Hematopoietic multipotent progenitor cell (in vitro differentiated cells): ENCODE measurements at regions not wholly inside any gene's neighbourhood (a gene's known extent, or its start where the extent isn't known, plus 50 kb on each side); places are given as distances from the start of the nearest gene placed in this dataset.
A peak's percentile ranks its signal among the peaks of the same experiment; 100 is the strongest.

Source experiments
- DNase-seq, 3 donors: peaks; one replicate each; pipeline ENCODE4 v3.0.0-alpha.2; 2011 to 2015; ENCODE audit warnings: low read depth in 2 of 3, low spot score in 2 of 3

DNA sequence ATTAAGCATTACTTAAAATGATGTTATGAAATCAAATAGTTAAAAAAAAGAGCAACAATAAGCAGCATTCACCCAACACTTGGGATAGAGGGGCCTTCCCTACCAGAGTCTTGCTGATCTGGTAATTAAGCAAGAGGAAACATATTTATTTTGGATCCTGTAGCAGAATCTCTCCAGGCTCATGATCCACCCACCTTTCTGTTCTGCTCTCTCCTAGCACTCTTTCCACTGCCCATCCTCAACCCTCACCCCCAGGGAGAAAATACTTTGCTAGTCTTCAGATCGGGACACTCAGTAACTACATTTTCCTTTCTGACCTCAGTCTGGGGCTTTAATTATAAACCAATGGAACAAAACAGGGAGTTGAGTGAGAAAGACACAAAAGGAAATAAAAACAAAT lies 1541.9 kb downstream of the AACS start:
- no peak for DNase-seq

DNA sequence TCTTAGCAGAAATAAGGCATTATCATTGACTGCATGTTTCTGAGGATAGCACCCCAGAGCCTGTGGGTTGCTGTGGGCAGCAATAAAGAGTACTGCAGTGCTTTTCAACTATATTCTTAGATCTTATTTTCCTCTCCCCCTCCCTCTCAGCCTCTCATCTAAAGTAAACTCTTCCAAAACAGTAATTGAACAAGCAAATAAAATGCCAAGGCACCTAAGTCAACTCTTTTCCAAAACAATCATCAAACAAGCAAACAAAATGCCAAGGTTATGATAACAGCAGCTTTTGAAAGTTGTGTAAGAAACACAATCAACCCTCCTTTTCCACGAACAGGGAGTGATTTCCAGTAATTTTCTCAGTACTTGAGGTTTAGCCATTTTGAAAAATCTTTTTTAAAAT lies 1542.6 kb downstream of the AACS start:
- no peak for DNase-seq

DNA sequence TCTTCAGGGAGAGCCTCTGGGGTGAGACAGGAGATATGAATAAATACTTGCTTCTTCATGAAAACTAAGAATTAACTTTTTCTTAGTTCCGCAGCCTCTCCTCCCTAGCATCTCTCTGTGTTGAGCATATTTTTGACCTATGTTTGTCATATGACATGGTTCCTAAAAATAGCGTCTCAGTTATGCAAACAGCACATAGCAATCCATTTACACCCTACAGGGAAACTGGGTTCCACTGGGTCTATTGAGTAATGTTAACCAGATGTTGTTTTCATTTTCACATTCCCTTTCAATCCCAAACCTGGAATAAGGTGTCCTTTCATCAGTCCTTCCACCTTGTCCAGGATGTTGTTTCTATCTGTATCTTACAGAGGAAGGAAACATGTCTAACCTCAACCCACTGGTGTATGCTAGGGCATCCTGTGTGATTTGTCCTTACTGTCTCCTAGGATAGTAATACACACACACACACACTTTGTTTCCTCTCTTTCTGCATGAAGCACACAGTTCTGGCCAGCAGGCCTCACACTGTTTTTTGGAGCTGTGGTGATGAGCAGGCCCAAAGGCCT lies 1543.5 kb downstream of the AACS start:
- peak in 1 of 3 donors; percentile 2 for DNase-seq

DNA sequence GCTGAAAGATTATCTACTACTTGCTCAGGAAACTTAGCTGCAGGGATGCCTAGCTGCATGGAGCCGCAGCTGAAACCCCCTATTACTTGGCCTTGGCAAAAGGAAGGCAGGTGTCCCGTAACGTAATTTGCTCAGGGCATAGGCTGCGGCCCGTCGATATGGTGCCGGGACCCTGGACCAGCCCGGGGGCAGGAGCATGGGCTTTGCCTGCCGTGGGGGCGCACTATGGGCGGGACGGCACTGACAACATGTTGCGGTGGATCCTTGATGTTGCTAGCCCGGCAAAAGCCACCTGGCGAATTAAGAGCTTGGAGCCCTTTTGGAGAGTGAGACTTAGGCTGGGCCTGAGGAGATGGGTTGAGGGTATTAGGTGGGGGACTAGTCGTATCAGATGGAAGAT lies 1551.2 kb downstream of the AACS start:
- DNase-seq, result no peak

DNA sequence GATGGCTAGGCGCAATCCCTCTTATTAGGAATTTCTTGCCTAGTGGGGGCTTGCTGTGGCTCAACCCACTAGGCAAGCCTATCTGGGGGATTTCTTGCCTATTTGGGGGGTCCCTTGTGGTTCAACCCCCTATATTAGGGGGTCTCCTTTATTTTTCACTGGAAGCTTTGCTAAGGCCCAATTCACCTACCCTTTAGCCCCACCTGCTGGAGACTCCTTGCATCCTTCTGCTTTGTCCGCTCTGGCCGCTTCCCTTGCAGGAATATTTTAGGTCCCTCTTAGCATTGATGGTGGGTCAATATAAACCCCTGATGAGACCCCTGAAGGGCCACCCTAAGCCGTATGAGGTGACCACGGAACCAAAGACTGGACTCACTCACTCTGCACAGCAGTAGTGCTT lies 1552.1 kb downstream of the AACS start:
- peak in 1 of 3 donors; percentile 7 for DNase-seq

DNA sequence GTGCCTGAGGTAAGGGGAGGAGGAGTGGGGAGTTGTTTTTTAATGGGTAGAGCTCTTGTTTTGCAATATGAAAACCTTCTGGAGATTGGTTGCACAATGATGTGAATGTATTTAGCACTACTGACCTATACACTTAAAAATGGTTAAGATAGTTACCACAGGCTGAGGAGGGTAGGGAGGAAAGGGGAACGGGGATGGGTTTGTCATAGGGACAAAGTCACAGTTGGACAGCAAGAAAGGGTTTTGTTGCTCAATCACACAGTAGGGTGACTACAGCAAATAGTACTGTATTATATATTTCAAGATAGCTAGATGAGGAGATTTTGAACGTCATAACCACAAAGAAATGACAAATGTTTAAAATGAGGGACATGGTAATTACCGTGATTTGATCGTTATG lies 1562.4 kb downstream of the AACS start:
- DNase-seq, result no peak

DNA sequence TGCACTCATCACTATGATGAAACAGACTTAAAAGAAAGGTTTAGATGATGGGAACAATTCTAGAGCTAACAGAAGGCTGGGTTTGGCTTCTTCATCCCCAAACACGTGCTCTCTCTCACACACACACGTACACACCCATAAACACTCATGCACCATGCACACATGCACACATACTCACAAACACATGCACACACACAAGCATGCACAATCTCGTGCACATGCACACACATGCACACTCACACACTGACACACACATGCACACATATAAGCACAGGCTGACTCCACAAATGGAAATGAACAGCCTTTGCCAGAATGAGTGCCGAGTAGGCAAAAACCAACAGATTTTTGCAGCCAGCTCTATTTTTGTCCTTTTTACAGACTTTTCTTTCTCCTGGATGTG lies 1571.6 kb downstream of the AACS start:
- DNase-seq, result no peak

DNA sequence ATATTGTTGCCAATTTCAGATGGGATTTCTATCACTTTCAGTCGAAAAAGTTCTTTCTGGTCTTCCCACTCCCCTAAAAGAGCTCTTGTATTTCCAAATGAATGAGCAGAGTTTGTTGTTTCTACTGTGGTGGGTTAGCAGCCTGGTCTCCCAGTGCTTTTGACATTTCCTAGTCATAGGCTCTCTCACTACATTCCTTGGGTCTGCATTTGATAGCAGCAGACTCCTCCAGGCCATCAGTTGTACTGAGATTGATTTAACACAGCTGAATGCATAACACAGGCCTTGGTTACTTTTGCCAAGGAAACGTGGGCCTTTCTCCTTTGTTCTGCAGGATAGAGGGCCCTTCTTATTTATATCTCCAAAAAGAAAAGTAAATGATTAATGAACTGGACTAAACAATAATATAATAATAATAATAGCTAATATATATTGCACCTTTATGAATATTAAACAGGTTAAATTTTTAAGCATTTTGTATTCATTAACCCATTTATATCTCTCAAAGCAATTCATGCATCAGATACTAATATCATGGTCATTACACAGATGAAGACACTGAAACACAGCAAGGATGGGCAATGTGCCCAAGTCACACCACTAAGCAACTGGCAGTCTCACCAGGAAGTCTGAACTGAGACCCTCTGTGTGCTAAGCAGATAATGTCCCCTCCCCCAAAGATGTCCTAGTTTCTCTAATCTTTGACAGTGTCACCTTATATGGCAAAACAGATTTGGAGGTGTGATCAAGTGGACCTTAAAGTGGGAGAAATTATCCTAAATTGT lies 1579.2 kb downstream of the AACS start:
- DNase-seq, result no peak

DNA sequence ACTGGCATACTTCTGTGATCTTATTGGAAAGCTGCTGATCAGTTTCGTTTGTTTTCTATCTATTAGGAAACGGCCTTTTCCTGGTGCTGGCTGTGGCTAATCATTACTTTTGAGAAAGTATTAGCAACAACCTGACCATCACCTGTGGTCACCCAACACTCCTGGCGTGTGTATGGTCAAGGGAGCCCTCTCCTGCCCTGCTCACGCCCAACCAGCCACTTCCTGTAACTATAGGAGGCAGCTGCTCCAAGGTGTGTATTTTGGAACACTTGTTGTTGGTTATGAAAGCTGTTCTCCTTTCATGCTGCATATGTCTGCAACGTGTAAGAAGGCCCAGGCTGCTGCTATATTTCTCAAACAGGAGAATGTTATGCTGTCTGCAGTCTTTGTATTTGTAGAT lies 1582.8 kb downstream of the AACS start:
- no peak for DNase-seq

DNA sequence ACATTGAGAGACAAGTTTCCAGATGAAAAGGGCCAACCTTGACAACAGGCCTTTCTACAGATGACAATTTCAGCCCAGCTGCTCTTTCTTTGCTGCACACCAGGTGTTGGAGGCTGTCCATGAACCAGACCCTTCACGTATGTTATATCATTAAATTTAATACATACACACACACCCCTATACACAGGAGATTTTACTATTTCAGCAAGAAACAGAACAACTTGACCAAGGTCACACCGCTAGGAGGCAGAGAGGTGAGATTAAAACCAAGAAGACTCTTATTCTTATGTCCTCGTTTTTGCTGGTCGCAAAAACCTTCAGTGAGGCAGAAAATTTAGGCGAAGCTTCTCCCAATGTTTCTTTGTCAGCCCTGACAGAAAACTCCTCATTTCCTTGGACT lies 1585.9 kb downstream of the AACS start:
- no peak for DNase-seq

DNA sequence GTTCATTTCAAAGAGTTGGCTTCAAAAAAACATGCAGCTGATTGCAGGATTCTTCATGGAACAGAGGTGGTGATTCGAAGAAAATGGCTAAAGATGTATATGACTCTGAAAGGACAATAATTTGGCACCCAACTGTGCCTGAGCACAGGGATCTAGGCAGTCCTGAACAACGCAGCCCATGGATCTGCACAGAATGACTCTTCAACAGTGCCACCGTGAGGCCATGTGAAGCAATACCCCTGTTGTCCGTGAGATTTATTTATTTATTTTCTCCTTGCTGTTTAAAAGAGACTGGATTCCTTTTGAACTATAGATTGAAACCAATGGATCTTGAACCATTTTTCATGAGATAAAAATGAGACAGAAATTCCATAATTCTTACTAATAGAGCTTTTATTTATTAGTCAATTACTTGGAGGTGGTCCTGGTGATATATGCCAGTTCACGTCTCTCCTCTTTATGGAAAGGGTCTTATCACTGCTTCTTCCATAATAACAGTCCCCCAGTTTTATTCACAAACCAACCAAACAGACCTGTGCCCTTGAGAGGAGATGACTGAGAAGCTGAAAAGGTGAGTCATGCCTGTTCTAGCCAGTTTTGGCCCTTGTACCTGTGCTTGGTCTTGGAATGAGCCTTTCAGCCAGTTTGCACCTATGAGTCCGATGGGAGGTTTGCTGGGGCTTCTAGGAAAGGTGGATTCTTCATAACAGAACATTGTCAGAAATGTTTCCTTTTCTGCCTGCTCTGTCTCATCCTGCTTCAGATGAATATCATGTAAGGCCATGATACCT lies 1598.3 kb downstream of the AACS start:
- peak in 2 of 3 donors; percentile 2 to 8 for DNase-seq

DNA sequence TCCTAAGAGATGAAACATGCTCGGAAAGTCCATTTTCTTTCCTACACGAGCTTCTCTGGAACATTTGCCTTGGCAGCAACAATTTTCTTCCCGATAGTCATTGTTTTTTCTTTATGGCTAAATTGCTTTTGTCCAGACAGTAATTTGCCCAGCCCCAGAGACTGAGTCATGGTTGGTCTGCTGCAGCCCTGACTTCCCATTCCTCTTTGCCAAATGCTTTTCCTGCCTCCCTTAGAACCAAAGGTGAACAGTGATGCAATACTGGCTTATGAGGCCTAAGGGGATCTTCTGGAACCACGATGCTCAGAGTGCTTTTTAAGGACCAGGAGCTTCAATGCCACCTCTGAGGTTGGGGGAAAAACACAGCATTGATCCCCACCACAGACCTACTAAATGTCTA lies 1599.6 kb upstream of the TMEM132C start:
- DNase-seq, result no peak

DNA sequence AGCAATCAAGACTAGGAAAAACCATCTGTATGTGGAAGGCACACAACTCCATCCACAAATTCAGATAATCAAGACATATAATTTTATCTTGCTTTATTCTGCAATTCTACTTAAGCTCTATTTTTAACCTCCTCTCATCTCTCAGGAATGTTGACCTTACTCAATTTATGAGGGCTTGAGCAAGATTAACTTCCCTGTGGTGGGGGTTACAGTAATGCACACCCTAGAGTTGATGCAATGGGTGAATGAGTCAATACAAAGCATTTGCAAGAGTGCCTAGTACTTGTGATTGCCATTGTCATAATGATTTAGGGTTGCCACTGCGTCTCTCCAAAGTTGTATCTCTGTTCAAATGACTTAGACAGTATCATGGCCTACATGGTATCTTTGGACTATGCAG lies 1598.4 kb upstream of the TMEM132C start:
- DNase-seq, result no peak

DNA sequence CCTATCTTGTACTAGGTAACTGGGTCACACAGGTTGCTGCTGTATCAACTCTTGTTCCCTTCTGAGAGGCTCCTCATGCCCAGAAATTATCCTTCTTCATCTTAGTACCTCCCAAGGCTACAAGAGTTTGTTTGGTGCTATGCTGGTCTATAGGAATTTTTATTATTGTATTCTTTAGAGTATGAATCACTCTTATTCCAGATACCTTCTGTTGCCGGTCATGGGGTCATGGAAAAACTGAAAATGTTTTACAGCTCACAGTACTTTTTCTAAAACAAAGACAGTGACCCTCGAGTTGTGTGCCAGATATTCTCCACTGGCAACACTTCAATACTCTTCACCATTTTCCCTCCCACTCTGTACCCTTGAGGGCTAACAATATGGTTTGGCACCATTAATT lies 1598.0 kb upstream of the TMEM132C start:
- DNase-seq, result no peak

DNA sequence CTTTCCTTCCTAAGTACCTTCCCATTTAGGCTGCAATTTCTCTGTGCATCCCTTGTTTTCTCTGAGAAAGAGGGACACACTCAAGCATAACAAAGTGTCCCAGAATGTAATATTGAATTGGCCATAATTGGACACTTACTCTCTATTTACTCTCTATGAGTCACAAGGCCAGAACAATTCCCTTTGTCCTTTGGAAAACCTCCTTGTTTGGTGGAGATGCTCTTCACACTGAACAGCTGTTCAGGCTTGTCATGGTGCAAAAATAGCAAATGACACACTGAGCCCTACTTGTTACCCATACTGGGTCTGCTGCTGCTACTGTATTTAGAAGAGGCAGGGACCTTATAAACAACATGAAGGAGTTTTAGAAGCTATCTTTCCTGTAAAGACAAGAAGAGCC lies 1590.5 kb upstream of the TMEM132C start:
- no peak for DNase-seq

DNA sequence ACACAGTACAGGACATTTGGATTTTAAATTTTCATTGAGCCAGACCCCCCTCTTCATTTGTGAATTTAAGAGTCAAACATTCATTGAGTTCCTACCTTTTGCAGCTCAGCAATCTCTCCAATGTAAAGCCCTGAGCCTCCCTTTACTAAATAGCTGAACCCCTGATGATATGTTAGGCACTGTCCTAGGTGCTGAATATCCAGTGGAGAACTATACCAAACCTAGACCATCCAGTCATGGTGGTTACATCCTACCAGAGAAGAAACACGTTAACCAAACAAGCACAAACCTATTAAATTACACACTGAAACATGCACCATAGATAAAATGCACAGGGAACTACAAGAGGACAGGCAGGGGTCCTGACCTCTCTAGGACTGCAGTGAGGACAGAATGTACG lies 1585.3 kb upstream of the TMEM132C start:
- DNase-seq, result no peak

DNA sequence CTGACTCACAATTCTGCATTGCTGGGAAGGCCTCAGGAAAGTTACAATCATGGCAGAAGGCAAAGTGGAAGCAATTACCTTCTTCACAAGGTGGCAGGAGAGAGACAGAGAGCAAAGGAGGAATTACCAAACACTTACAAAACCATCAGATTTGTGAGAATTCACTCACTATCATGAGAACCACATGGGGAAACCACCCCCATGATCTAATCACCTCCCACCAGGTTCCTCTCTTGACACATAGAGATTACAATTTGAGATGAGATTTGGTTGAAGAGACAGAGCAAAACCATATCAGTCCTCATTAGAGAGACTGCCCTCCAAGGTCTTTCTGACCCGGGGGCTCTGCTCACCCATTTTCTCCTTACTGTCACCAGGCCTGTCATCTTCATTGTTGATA lies 1582.3 kb upstream of the TMEM132C start:
- DNase-seq, result no peak

DNA sequence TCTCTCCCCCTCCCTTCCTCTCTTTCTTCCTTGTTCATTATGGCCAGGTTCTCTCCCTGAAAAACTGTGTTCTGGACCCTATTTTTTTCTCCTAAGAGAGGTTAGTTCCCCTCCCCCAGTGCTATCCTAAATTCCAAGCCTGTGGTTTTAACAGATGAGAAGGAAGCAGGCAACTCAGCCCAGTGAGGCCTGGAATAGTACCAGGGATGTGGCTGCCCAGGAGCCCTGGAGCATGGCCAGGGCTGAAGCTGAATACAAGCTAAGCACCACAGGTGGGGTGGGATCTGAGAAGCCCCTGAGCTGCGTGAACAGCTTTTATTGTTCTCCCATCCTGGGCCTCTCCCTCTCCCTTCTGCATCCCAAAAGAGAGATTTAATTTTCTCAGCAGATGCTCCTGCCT lies 1581.3 kb upstream of the TMEM132C start:
- no peak for DNase-seq

DNA sequence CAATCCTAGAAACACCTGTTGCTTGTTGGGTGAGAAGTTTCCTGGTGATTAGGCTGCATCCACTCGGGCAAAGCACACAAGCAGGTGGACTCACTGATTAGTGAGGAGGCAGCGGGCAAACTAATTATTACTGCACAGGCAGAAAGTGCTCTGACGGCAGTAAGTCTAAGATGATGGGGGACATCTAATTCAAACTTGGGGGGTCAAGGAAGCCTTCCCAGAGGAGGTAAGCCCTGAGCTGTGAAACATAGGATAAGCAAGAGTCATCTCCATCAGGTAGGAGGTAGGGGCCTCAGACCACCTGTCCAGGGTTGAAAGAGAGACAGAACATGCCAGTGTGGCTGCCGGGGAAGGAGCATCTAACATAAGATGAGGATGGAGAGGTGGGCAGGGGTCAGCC lies 1578.4 kb upstream of the TMEM132C start:
- DNase-seq, result no peak

DNA sequence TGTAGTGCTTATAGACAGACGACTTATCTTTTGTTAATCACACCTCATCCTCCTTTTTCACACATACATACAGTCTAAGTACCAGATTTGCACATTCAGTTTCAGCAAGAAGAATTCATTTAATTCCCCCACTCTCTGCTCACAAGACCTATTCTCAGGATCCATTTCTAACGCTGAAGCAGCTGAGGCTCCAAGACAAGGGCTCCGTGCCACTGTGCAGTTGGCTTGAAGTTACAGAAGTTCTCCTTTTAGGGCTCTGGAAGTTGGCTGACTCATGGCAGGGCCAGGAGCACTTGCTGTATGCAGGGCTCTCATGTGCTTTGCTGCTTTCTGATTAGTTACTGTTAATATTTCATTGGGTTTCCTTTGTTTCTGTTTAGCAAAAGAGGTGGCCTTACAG lies 1566.9 kb upstream of the TMEM132C start:
- no peak for DNase-seq

DNA sequence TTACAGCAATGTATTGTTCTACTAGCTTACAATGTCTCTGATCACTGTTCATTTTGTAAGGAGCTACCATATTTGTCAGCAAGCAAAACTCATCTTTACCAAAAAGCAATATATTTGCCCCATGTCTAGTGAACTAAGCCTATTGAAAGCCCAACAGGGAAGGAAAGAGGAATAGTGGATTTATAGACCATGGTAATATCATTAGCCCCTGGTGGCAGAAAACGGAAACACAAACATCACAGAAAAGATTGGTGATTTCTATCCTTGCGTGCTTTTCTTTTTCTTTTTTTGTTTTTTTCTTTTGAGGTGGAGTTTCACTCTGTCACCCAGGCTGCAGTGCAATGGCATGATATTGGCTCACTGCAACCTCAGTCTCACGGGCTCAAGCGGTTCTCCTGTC lies 1562.4 kb upstream of the TMEM132C start:
- DNase-seq, result no peak

DNA sequence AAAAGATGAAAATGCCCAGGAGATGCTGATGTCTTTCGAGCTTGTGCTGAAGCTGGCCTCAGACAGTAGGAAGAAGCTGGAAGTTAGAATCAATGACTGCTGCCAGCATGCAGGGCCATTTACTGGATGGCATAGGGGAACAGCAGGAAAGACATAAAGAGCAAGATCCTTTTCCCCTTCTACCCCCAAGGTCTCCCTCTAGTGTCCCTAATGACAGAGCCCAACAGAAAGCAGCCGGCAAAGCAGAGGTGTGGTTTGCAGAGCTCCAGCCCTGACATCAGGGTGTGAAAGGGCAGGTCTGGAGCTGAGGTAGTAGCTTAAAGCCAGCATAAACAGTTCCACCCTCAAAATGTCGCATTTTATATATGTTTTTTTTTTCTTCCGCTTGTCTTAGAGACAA lies 1560.7 kb upstream of the TMEM132C start:
- no peak for DNase-seq
